HG03039 (cell line): ENCODE measurements at regions not wholly inside any gene's neighbourhood (a gene's known extent, or its start where the extent isn't known, plus 50 kb on each side); places are given as distances from the start of the nearest gene placed in this dataset.
"Not testable (repeated sequence)": the region's sequence is repeated elsewhere in the genome, so short reads cannot be mapped to it uniquely, and the experiment has no call there.

Experiments
- ATAC-seq: cut with Tn5 transposase; IDR thresholded peaks from one replicate; pipeline ENCODE4 v1.9.1; 2021; ENCODE audit warnings: mild to moderate bottlenecking, moderate library complexity; ENCODE audit not compliant: unreplicated experiment

DNA sequence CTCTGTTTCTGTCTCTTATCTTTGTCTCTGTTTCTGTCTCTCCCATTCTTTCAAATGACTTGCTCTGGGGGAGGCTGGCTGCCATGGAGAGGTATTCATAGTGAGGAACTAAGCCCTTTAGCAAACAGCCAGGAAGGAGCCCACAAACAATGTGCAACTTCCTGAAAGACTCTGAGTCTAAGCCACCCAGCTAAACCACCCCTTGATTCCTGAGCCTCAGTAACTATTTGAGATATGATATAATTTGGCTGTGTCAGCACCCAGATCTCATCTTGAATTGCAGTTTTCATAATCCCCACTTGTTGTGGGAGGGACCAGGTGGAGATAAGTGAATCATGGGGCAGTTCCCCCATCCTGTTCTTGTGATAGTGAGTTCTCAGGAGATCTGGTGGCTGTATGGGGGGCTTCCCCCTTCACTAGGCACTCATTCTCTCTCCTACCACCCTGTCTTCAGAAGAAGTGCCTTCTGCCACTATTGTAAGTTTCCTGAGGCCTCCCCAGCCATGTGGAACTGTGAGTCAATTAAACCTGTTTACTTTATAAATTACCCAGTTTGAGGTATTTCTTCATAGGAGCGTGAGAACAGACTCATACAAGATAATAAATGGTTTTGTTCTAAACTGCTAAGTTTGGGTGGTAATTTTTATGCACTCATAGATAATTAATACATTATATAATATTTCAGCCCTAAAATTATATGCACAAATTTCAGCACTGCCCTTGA lies 121.2 kb upstream of the FOXP2 start:
- ATAC-seq = no peak

DNA sequence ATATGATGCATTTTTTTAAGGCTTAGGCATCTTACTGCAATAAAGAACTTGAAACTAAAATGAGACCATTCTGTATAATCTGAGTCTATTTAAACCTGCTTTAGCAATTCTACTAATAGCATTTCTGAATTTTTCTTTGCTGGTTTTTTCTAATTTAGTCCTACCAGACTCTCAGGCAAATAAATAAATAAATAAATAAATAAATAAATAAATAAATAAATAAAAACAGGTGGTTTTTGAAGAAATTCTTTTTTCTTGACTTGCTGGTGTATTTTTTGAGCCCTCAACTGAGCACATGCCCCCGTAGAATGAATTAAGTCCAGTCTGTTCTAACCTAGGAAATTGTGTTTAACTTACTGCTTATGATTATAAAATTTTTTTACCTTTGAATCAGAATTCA lies 134.7 kb upstream of the FOXP2 start:
- ATAC-seq = no peak

DNA sequence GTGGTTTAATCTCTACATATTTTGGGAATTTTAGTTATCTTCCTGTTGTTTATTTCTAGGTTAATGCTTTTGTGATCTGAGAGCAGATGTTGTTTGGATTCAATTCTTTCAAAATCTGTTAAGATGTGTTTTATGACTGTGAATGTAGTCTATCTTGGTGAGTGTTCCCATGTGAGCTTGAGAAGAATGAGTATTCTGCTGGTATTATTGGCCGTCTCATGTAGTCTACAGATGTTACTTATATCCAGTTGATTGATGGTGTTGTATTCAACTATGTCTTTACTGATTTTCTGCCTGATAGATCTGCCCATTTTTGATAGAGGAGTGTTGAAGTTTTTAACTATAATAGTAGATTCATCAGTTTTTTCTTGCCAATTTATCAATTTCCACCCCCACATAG lies 141.4 kb upstream of the FOXP2 start:
- no peak for ATAC-seq

DNA sequence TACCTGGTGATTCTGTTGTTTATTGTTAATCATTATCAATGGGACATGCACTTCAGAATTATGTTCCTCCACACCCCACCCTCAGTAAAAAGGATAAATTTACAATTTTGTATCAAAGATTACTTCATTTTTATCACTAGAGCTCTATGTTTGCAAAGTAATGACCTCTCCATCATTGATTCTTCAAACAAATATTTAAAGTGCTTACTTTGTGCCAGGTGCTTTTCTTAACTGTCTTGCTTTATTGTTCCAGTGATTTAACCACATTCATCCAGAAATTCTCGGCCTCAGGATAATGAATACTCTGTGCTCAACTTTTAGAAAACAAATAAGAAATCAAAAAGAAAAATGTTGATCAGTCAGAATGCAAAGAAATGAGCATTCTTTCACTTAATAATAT lies 144.9 kb upstream of the FOXP2 start:
- ATAC-seq = no peak

DNA sequence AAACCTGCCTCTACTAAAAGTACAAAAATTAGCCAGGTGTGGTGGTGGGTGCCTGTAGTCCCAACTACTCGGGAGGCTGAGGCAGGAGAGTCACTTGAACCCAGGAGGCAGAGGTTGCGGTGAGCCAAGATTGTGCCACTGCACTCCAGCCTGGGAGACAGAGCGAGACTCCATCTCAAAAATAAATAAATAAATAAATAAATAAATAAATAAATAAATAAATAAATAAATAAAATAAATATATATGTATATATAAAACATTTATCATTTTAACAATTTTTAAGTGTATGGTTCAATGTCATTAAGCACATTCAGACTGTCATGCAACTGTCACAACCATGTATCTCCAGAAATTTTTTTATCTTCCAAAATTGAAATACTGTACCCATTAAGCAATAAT lies 147.1 kb upstream of the FOXP2 start:
- ATAC-seq = not testable (repeated sequence)

DNA sequence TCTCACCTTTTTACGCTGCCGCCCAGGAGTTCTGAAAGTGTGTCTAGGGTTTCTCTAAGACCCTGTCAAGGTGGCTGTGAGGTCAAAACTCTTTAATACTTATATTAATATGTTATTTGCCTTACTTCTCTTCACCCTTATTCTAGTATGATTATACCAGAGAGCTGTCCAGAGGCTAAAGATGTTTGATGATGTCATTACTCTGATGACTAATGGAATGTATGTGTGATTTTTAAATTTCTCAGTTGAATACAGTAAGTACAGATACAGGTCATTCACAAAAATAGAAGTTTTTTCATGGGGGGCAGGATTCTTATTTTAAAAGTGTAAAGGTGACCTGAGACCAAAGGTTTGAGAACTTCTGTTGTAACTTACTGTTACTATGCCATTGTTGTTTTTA lies 150.6 kb upstream of the FOXP2 start:
- no peak for ATAC-seq

DNA sequence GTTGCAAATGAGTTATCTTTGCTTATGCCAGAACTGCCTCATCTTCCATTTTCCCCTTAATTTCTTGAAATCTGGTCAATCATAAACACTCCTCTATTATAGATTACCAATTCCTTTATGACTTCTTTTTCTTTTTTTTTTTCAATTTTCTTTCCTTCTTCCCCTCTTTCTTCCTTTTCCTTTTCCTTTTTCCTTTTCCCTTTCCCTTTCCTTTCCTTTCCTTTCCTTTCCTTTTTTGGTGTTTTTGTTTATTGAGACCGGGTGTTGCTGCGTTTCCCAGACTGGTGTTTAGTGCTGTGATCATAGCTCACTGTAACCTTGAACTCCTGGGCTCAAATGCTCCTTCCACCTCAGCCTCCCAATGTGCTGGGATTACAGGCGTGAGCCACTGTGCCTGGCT lies 151.4 kb upstream of the FOXP2 start:
- ATAC-seq = no peak

DNA sequence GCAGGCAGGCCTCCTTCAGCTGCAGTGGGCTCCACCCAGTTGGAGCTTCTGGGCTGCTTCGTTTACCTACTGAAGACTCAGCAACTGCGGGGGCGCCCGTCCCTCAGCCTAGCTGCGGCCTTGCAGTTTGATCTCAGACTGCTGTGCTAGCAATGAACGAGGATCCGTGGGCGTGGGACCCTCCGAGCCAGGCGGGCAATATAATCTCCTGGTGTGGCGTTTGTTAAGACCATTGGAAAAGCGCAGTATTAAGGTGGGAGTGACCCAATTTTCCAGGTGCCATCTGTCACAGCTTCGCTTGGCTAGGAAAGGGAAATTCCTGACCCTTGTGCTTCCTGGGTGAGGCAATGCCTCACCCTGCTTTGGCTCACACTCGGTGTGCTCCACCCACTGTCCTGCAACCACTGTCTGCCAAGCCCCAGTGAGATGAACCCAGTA lies 159.2 kb upstream of the FOXP2 start:
- ATAC-seq = no peak

DNA sequence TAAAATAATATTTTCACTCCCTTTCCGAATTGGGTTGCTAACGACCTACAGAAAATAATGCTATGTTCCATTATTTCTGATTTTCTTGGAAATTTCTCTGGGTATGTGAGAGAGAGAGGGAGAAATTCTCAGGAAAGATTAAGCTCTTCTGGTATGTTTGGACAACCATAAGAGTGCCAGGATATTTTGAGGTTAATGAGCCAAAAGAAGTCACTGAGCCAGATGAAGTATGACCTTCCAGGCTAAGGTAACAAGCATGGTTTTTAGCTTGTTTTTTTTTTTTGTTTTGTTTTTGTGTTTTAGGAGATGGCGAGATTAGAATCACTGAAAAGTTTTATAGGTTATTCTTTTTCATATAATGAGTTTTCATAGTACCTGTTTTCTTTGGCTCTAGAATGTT lies 171.0 kb upstream of the FOXP2 start:
- no peak for ATAC-seq

DNA sequence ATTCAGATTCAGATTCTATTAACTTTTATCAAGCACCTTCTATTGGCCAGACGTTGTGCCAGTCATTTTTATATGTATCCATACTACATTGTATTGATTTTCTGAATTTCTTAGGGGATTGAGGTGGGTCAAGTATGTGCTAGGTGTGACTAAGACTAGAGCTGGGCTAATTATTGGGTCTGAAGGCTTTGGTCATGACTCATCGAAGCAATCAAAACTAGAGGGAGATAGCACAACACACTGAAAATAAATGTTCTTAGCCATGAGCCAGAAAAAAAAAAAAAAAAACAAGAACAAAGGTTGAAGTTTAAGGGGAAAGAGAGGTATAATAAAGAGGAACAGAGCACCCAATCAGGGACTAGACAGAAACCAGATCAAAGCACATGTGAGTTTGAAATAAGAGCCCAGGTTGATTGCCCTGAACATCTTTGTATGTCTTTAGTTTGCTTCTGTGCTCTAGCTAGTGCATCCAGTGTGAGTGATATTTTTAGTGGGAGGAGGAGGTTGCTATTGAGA lies 171.6 kb upstream of the FOXP2 start:
- no peak for ATAC-seq

DNA sequence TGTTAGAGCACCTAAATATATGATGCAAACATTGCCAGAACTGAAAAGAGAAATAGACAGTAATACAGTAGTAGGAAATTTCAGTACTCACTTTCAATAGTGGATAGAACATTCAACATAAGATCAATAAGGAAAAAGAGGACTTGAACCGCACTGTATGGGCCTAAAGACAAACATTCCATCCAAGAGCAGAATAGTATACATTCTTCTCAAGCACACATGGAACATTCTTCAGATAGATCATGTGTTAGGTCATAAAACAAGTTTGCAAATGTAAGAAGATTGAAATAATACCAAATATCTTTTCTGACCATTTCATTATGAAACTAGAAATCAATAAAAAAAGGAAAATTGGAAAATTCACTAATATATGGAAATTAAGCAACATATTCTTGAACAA lies 185.4 kb upstream of the FOXP2 start:
- ATAC-seq = no peak

DNA sequence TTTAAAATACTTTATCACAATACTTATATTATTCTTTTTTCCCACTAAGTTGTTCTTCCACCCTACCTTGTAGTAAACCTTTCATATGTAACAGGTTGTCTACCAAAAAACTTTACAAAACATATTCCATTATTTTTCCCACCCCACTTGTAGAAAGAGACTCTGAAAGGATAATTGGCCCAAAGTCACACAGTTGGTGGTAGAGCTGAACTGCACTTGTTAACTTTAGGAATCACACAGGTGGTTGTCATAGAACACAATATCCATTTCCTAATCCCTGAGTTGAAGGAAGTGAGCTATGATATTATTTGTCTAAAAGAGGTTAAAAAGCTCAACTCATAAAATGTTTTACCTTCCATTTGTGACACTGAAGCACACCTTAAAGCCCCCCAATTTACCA lies 188.8 kb upstream of the FOXP2 start:
- ATAC-seq = no peak

DNA sequence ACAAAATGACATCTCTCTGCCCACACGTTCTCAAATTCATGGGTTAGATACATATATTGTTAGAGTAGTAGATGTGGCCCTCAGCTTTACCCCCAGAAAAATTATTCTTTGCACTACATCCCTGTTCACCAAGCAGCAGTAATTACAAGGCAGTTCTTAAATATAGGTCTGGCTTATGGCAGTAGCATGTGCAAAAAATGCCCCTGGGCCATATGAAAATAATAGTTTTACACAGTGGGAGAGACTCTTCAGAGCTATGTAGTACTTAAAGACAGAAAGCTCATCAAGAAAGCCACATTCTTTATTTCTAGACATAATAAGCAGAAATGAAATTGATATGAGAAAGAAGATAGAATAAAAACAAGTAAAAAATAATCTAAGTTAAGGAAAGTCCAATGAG lies 196.3 kb upstream of the FOXP2 start:
- no peak for ATAC-seq

DNA sequence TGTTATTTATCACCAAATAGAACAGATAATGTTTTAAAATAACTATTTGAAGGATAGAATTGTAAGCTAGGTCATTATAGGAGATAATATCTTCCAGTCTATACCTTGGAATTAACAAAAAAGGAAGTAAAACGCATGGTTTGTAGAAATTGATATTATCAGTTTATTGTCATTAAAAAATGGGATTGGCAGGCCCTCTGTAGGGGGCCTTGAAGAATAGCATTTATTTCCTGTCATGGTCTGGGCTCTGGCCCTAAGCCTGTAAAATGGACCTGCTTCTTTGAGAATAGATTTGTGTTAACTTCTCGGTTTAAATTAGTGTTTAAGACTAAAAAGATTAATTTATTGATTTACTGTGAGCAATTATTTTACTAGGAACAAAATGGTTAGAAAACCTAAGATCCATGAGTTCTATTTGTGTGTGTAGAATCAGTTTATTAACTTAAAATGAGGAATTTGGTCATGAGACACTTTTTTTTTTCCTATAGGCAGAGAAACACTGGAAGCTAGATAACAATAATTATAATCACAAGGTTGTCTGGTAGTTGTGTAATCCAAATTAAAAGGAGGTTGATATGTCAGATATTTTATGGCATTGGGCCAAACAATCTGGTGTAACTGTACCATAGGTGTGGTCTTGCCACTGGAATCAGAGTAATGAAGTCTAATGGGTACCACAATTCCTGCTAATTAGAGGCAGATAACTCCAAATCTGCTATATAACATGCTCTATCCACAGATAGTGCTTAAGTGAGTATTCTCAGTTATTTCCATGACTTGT lies 197.4 kb upstream of the FOXP2 start:
- no peak for ATAC-seq

DNA sequence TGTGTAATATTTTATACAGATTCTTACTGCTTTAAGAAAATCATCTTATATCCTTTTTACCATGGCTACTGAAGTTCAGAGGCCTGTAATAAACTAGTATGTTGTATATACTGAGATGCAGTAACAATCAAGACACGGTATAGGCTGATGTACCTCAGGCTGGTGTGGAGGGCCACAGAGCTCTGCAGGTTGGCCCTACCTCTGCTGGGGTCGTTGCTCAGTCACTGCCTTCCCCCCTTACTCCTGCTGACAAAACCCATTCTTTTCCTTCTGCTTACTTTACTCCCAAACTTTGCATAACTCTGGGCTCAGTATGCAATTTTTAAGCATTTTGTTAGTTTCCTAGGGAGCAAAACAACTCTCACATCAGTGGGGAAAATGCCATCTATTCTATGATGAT lies 200.1 kb upstream of the FOXP2 start:
- ATAC-seq = no peak

DNA sequence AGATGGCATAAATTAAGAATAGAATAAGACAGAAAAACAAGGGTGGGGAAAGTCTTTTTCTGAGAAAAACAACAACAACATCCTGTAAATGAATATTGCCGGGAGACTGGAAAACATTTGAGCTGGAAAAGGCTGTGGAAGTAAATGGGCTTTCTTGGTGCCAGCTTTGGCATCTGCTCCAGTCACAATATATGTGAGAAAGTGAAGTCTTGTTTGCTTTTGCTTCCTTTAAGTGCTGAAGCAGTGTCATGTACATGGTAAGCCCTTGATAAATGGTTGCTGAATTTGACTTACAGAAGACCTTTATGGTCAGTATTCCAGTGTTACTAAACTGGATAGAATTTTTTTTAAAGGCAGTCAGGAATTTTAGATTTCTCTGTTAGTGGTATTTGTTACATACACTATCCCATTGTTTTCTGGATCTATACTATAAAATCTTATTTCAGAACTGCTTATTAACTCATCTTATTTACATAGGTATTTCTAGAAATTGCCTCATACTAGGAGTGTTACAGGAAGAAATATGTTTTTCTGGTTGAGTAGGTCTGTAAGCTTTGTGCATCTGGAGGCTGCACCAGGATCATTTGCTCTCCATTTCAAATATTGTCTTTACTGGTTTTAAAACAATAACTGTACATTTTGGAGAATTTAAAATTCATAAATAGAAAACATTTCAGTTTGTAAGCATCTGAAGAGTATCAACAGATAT lies 201.7 kb upstream of the FOXP2 start:
- no peak for ATAC-seq

DNA sequence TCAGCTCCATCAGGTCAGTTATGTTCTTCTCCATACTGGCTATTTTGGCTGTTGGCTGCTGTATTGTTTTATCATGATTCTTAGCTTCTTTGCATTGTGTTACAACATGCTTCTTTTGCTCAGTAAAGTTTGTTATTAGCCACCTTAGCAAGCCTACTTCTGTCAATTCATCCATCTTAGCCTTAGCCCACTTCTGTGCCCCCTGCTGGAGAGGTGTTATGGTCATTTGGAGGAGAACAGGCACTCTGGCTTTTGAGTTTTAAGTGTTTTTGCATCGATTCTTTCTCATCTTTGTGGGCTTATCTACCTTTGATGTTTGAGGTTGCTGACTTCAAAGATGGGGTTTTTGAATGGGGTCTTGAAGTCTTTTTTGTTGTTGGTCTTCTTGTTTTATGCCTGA lies 204.6 kb upstream of the FOXP2 start:
- no peak for ATAC-seq

DNA sequence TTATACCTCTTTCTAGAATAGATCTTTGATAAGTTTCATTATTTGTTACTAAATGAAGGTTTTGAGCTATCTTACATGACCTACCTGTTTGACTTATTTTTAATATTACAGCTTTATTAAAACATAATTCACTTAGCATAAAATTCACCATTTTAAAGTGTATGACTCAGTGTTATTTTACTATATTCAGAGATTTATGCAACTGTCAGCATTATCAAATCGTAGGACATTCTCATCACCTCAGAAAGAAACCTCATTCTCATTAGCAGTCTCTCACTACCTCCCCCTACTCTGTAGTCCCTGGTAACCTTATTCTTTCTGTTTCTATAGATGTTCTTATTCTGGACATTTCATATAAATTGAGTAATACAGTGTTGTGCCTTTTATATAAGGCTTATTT lies 207.9 kb upstream of the FOXP2 start:
- ATAC-seq = no peak

DNA sequence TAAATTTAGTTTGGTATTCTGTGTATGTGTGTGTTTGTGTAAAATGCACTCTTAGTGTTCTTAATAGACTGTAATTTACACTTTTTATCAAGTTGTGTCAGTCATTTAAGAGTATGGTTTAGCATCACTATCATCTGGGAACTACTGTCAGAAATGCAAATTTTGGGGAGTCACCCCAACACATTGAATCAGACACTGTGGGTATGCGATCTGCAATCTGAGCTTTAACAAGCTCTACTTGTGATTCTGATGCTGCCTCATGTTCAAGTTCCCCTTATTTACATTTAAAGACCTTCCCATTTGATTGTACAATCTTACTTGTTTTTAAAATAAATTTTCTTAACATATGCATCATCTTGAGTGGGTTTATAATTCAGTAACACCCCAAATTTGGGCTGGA lies 218.1 kb upstream of the FOXP2 start:
- no peak for ATAC-seq

DNA sequence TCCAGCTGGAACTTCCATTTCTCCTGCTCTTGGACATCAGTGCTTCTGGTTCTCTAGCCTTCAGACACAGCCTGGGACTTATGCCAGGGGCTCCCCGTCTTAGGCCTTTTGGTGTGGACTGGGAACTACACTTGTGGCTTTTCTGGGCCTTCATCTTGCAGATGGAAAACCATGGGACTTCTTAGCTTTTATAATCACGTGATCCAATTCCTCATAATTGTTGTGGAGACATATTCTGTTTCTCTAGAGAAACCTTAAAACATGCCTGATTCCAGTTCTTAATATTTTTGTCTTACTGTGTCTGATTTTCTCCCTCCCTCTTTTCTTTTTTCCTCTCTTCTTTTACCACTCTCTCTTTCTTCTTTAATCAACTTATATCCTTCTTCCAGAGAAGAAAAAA lies 224.2 kb upstream of the FOXP2 start:
- no peak for ATAC-seq

DNA sequence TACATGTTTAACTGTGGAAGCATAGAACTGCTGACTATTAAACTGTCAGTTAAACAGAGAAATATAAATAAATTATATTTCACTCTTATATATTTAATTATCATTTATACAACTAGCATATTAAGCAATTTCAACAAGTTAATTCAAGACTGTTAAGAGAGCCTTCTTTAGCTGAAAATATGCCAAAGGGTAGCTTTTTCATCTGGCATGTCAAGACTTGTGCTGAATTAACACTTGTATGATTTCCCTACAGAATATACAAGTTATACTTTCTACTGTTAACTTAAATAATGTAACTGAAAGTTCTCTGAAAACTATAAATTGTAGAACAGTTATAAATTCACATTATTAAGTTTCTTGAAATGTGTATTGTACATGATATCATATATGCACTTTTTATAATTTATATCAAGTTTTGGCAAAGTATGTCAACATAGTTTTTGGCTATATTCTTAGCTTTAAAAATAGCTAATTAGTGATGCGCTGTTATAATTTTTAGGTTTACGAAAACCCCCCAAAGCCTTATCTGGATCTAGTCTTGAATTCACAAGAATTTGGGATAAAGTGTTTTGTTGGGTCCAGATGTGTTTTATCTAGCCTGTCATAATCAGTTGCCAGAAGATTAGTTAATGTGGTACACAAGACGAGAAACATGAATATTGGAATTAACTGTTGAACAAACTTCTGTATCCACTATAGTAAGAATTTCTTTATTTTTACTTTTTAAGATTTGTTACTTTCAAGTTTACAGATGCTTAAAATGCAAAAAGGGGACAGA lies 231.1 kb upstream of the FOXP2 start:
- no peak for ATAC-seq
